Adrenal gland (tissue), 9 donors: ENCODE measurements at regions not wholly inside any gene's neighbourhood (a gene's known extent, or its start where the extent isn't known, plus 50 kb on each side); places are given as distances from the start of the nearest gene placed in this dataset.

ENCODE experiments used
- DNase-seq, 7 donors: peaks; one replicate each; pipeline ENCODE4 v3.0.0-alpha.2; 2019 to 2020
- H3K27ac ChIP-seq, 5 donors: fragments of 200-600 bp; sonication (generic) in 4 of 5; 1 replicate in 3 of 5; 2 replicates in 2 of 5; pipeline versions ENCODE4 v1.5.1 to v1.8.0; 2016 to 2020; ENCODE audit warnings: mild to moderate bottlenecking in 1 of 5
- H3K27me3 ChIP-seq: fragments of 200-600 bp; 2 replicates; pipeline ENCODE4 v1.8.0; 2021
- H3K36me3 ChIP-seq, 2 donors: fragments of 200-600 bp; replicated peaks in 1 of 2; 1 replicate in 1 of 2; 2 replicates in 1 of 2; pipeline versions ENCODE4 v1.5.1 to v1.8.0; 2018 to 2022
- H3K4me1 ChIP-seq, 2 donors: fragments of 200-600 bp; replicated peaks in 1 of 2; 1 replicate in 1 of 2; 2 replicates in 1 of 2; pipeline versions ENCODE4 v1.5.1 to v1.8.0; 2018 to 2021
- H3K4me3 ChIP-seq, 4 donors: fragments of 200-600 bp; sonication (generic) in 3 of 4; one replicate each; pipeline ENCODE4 v1.5.1; 2016 to 2018
- H3K9me3 ChIP-seq, 3 donors: fragments of 200-600 bp; sonication (generic) in 1 of 3; replicated peaks in 1 of 3; 1 replicate in 2 of 3; 2 replicates in 1 of 3; pipeline versions ENCODE4 v1.5.1 to v1.8.0; 2016 to 2021
- CTCF ChIP-seq, 6 experiments: fragments of 450-650 bp in 4 of 6; fragments of 200-600 bp in 2 of 6; sonication (generic) in 1 of 6; IDR thresholded peaks; 1 replicate in 5 of 6; 2 replicates in 1 of 6; pipeline versions ENCODE4 v1.5.1 to v1.8.0; 2016 to 2021; ENCODE audit warnings: antibody characterized with exemption in 6 of 6, mild to moderate bottlenecking in 2 of 6, moderate library complexity in 1 of 6
- POLR2A ChIP-seq, 2 donors: fragments of 450-650 bp; IDR thresholded peaks; one replicate each; pipeline ENCODE4 v1.6.1; 2017; ENCODE audit warnings: antibody characterized with exemption in 2 of 2, mild to moderate bottlenecking in 2 of 2, moderate library complexity in 1 of 2
- WGBS, 4 donors: extraction: QIAGEN DNeasy Blood & Tissue Kit in 2 of 4; methylation state at CpG; one replicate each; pipeline versions ENCODE4 v1.1.5 to v1.1.7; 2013 to 2017; 5-methylcytosine and 5-hydroxymethylcytosine counted together
- intact Hi-C, 2 donors: fragments of 100-400 bp; cut with DNase I; formaldehyde crosslinking; loops; one replicate each; pipeline versions ENCODE4 v1.14.1 to v1.15.0; 2022 to 2023
- donor health status: healthy with polysubstance abuse.
- donor health status: Bipolar disorder and iron deficiency.
- donor health status: DM: yes; HTN: yes; CAD: no.
- donor health status: DM: no; HTN: no; CAD: no.
- donor health status: DM: no; HTN: no; CAD: no.

- Histone ChIP-seq H3K27ac (no peak overlapping the region), H3K4me1 (no peaks in the 10 kb centered on the region), H3K27me3 (no peaks in the 10 kb centered on the region), H3K9me3 (no peaks in the 10 kb centered on the region), H3K4me3 (no peak overlapping the region), H3K36me3 (no peaks in the 10 kb centered on the region)
- no peak for DNase-seq
- intact Hi-C loops, result no loop called here
- WGBS, 4 donors, result 80 to 91% (median 87%) methylated on average over 2 of the region's 2 CpGs
- TF ChIP-seq POLR2A (IDR thresholded peaks at IDR 0.05) (no peak), CTCF (IDR thresholded peaks at IDR 0.05) (no peak)
Measured at GRCh38 chr3:30974071-30974470, 79.6 kb upstream of the GADL1 start.

- intact Hi-C loops, result no loop called here
- no peak overlapping the region for H3K27ac ChIP-seq
- no peak for DNase-seq
- H3K4me3 ChIP-seq, result no peak overlapping the region
- H3K27me3 ChIP-seq, result no peaks in the 10 kb centered on the region
- H3K4me1 ChIP-seq, result no peaks in the 10 kb centered on the region
- H3K36me3 ChIP-seq, result no peaks in the 10 kb centered on the region
- no peak for TF ChIP-seq CTCF (IDR thresholded peaks at IDR 0.05)
- TF ChIP-seq POLR2A (IDR thresholded peaks at IDR 0.05), result no peak
- H3K9me3 ChIP-seq, result no peaks in the 10 kb centered on the region
- WGBS, 4 donors, result 89 to 100% (median 96%) methylated on average over 1 of the region's 1 CpG
Measured at GRCh38 chr3:30977592-30977991, 83.1 kb upstream of the GADL1 start.

- Histone ChIP-seq H3K4me3 (no peak overlapping the region), H3K36me3 (no peaks in the 10 kb centered on the region), H3K4me1 (peaks cover 0 to 3% of the 10 kb centered on the region in 2 donors), H3K27ac (no peak overlapping the region), H3K9me3 (no peaks in the 10 kb centered on the region), H3K27me3 (no peaks in the 10 kb centered on the region)
- no peak for TF ChIP-seq POLR2A (IDR thresholded peaks at IDR 0.05)
- no peak for TF ChIP-seq CTCF (IDR thresholded peaks at IDR 0.05)
- DNase-seq, result no peak
- intact Hi-C loops, result no loop called here
Measured at GRCh38 chr3:30980993-30981392, 86.5 kb upstream of the GADL1 start.

- no peaks in the 10 kb centered on the region for H3K9me3 ChIP-seq
- no peak for TF ChIP-seq CTCF (IDR thresholded peaks at IDR 0.05)
- TF ChIP-seq POLR2A (IDR thresholded peaks at IDR 0.05), result no peak
Measured at GRCh38 chr3:30982416-30983075, 88.1 kb upstream of the GADL1 start.

More at GRCh38 chr3:30982416-30983075, 88.1 kb upstream of the GADL1 start:
- Histone ChIP-seq H3K4me1 (peaks cover 0 to 3% of the 10 kb centered on the region in 2 donors), H3K27me3 (no peaks in the 10 kb centered on the region), H3K4me3 (no peak overlapping the region), H3K36me3 (no peaks in the 10 kb centered on the region), H3K27ac (no peak overlapping the region)
- DNase-seq, result no peak
- WGBS, 4 donors, result 71 to 89% (median 86%) methylated on average over 3 of the region's 3 CpGs
- intact Hi-C loops, result no loop called here
